ENCODE measurements at regions not wholly inside any gene's neighbourhood (a gene's known extent, or its start where the extent isn't known, plus 50 kb on each side); places are given as distances from the start of the nearest gene placed in this dataset.

- TF ChIP-seq, protein P1, sequence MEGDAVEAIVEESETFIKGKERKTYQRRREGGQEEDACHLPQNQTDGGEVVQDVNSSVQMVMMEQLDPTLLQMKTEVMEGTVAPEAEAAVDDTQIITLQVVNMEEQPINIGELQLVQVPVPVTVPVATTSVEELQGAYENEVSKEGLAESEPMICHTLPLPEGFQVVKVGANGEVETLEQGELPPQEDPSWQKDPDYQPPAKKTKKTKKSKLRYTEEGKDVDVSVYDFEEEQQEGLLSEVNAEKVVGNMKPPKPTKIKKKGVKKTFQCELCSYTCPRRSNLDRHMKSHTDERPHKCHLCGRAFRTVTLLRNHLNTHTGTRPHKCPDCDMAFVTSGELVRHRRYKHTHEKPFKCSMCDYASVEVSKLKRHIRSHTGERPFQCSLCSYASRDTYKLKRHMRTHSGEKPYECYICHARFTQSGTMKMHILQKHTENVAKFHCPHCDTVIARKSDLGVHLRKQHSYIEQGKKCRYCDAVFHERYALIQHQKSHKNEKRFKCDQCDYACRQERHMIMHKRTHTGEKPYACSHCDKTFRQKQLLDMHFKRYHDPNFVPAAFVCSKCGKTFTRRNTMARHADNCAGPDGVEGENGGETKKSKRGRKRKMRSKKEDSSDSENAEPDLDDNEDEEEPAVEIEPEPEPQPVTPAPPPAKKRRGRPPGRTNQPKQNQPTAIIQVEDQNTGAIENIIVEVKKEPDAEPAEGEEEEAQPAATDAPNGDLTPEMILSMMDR (IDR thresholded peaks at IDR 0.05; ENCODE audit: poor library complexity): no peak
- TF ChIP-seq EZH2 (IDR thresholded peaks at IDR 0.05; ENCODE audit: borderline replicate concordance): no peak
- TF ChIP-seq EZH2phosphoT487 (IDR thresholded peaks at IDR 0.05; ENCODE audit: low read depth, severe bottlenecking, unreplicated experiment): no peak
Observed at GRCh38 chr9:97753975-97754374, 56.8 kb upstream of the XPA start.

Data from hepatocyte (in vitro differentiated cells).